ENCODE measurements at regions not wholly inside any gene's neighbourhood (a gene's known extent, or its start where the extent isn't known, plus 50 kb on each side); places are given as distances from the start of the nearest gene placed in this dataset.

GRCh38 chr10:58457761-58458616 lies 54.7 kb upstream of the BICC1 start:
- TF ChIP-seq CTCF (IDR thresholded peaks at IDR 0.05) (no peak), POLR2A (IDR thresholded peaks at IDR 0.05) (no peak)
